SH-SY5Y (cell line): ENCODE measurements at regions not wholly inside any gene's neighbourhood (a gene's known extent, or its start where the extent isn't known, plus 50 kb on each side); places are given as distances from the start of the nearest gene placed in this dataset.

Source experiments
- GATA2 ChIP-seq: IDR thresholded peaks from 2 replicates; pipeline ENCODE4 v1.6.1; 2011; ENCODE audit warnings: mild to moderate bottlenecking, low read depth, low read length
- GATA3 ChIP-seq: IDR thresholded peaks from 2 replicates; pipeline ENCODE4 v1.6.1; 2011; ENCODE audit warnings: low read depth, mild to moderate bottlenecking, low read length, moderate library complexity

DNA sequence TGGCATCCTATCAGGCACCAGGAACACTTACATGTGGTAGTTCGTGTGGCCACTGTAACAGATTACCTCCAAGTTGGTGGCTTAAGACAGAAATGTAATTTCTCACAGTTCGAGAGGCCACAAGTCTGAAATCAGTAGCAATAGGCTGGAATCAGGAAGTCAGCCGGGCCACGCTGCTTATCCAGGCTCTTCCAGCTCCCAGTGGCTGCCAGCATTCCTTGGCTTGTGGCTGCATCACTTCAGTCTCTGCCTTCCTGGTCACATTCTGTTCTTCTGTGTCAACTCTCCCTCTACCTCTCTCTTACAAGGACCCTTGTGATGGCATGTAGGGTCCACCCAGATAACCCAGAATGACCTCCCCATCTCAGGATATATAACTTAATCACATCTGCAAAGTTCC lies 78.7 kb upstream of the MSX2 start:
- no peak for TF ChIP-seq GATA2
- TF ChIP-seq GATA3 = no peak
